Endodermal cell (in vitro differentiated cells): ENCODE measurements at regions not wholly inside any gene's neighbourhood (a gene's known extent, or its start where the extent isn't known, plus 50 kb on each side); places are given as distances from the start of the nearest gene placed in this dataset.
"Not testable (repeated sequence)": the region's sequence is repeated elsewhere in the genome, so short reads cannot be mapped to it uniquely, and the experiment has no call there.

ENCODE experiments used
- DNase-seq: peaks from one replicate; pipeline ENCODE4 v3.0.0-alpha.2; 2017
- H3K27ac ChIP-seq: 2 replicates; pipeline ENCODE4 v1.5.1; 2013; ENCODE audit warnings: mild to moderate bottlenecking, low read depth, low read length, moderate library complexity
- H3K27me3 ChIP-seq: 2 replicates; pipeline ENCODE4 v1.6.1; 2013; ENCODE audit warnings: mild to moderate bottlenecking, low read length, moderate library complexity; ENCODE audit not compliant: insufficient read depth, control insufficient read depth, poor library complexity, severe bottlenecking
- H3K36me3 ChIP-seq: 2 replicates; pipeline ENCODE4 v1.7.0; 2013; ENCODE audit warnings: mild to moderate bottlenecking, low read length, moderate library complexity; ENCODE audit not compliant: control insufficient read depth, insufficient read depth
- H3K4me1 ChIP-seq: one replicate; pipeline ENCODE4 v1.7.0; 2013; ENCODE audit warnings: low read length; ENCODE audit not compliant: control insufficient read depth, insufficient read depth
- H3K4me3 ChIP-seq: 2 replicates; pipeline ENCODE4 v1.5.1; 2013; ENCODE audit warnings: mild to moderate bottlenecking, low read length, moderate library complexity
- H3K9ac ChIP-seq: 2 replicates; pipeline ENCODE4 v1.6.1; 2013; ENCODE audit warnings: mild to moderate bottlenecking, low read length, moderate library complexity; ENCODE audit not compliant: poor library complexity, severe bottlenecking; ENCODE audit errors: extremely low read depth
- H3K9me3 ChIP-seq: 2 replicates; pipeline ENCODE4 v1.6.1; 2013; ENCODE audit warnings: mild to moderate bottlenecking, low read length, moderate library complexity; ENCODE audit not compliant: control insufficient read depth
- H3K27ac Mint-ChIP-seq: 2 replicates; pipeline ENCODE4 v1.8.0; 2020; ENCODE audit warnings: mixed read lengths
- H3K27me3 Mint-ChIP-seq: 2 replicates; pipeline ENCODE4 v1.8.0; 2021; ENCODE audit warnings: mild to moderate bottlenecking, mixed read lengths; ENCODE audit not compliant: insufficient read depth
- H3K36me3 Mint-ChIP-seq: 2 replicates; pipeline ENCODE4 v1.8.0; 2020; ENCODE audit warnings: low read depth, mixed read lengths
- H3K4me1 Mint-ChIP-seq: 2 replicates; pipeline ENCODE4 v1.8.0; 2020; ENCODE audit warnings: mixed read lengths
- H3K4me3 Mint-ChIP-seq: 2 replicates; pipeline ENCODE4 v1.8.0; 2020; ENCODE audit warnings: mild to moderate bottlenecking, moderate library complexity, mixed read lengths
- H3K9me3 Mint-ChIP-seq: 2 replicates; pipeline ENCODE4 v1.8.0; 2020; ENCODE audit warnings: mild to moderate bottlenecking, mixed read lengths
- CTCF ChIP-seq: fragments of 200-600 bp; sonication (generic); conservative IDR thresholded peaks from 2 replicates; pipeline ENCODE4 v1.5.0; 2021; ENCODE audit warnings: antibody characterized with exemption, mild to moderate bottlenecking
- WGBS, 2 experiments: methylation state at CpG; one replicate each; pipeline versions ENCODE4 v1.1.5 to v1.1.7; 2013; ENCODE audit warnings: missing lambda C conversion rate in 2 of 2, mixed read lengths in 1 of 2; ENCODE audit not compliant: insufficient coverage in 1 of 2, insufficient read length in 1 of 2; 5-methylcytosine and 5-hydroxymethylcytosine counted together

- Mint-ChIP-seq H3K27ac (no peak overlapping the region), H3K36me3 (no peaks in the 10 kb centered on the region), H3K4me3 (no peak overlapping the region), H3K9me3 (no peaks in the 10 kb centered on the region), H3K27me3 (peaks cover 4% of the 10 kb centered on the region), H3K4me1 (peaks cover 9% of the 10 kb centered on the region)
- 94 to 100% methylated on average over 2 of the region's 2 CpGs for WGBS, 2 experiments
- H3K4me3 ChIP-seq, result no peak overlapping the region
- no peak for TF ChIP-seq CTCF
- H3K27me3 ChIP-seq, result peaks cover 10% of the 10 kb centered on the region
- no peaks in the 10 kb centered on the region for H3K4me1 ChIP-seq
- no peak overlapping the region for H3K9ac ChIP-seq
- DNase-seq, result no peak
- H3K27ac ChIP-seq, result no peak overlapping the region
- no peaks in the 10 kb centered on the region for H3K9me3 ChIP-seq
- no peaks in the 10 kb centered on the region for H3K36me3 ChIP-seq
Observed at GRCh38 chr4:159780196-159780922, 677.5 kb downstream of the RAPGEF2 start.

- Mint-ChIP-seq H3K27me3 (no peaks in the 10 kb centered on the region), H3K27ac (no peak overlapping the region), H3K36me3 (no peaks in the 10 kb centered on the region), H3K9me3 (peaks cover 16% of the 10 kb centered on the region), H3K4me3 (no peak overlapping the region), H3K4me1 (no peaks in the 10 kb centered on the region)
- Histone ChIP-seq H3K27me3 (no peaks in the 10 kb centered on the region), H3K4me1 (no peaks in the 10 kb centered on the region), H3K9me3 (no peaks in the 10 kb centered on the region), H3K27ac (no peak overlapping the region), H3K9ac (no peak overlapping the region), H3K4me3 (no peak overlapping the region), H3K36me3 (no peaks in the 10 kb centered on the region)
- no peak for DNase-seq
- TF ChIP-seq CTCF, result no peak
- 100% methylated on average over 2 of the region's 2 CpGs; no CpG with 5 or more reads in 1 of the 2 experiments for WGBS, 2 experiments
Observed at GRCh38 chr4:159787901-159788300, 685.0 kb downstream of the RAPGEF2 start.

GRCh38 chr4:159791334-159791733 is 688.5 kb downstream of the RAPGEF2 start:
- H3K27ac Mint-ChIP-seq, result no peak overlapping the region
- no peaks in the 10 kb centered on the region for H3K4me1 Mint-ChIP-seq
- no peaks in the 10 kb centered on the region for H3K36me3 Mint-ChIP-seq
- Histone ChIP-seq H3K27me3 (no peaks in the 10 kb centered on the region), H3K9ac (no peak overlapping the region), H3K9me3 (no peaks in the 10 kb centered on the region), H3K27ac (no peak overlapping the region), H3K4me3 (no peak overlapping the region), H3K4me1 (no peaks in the 10 kb centered on the region), H3K36me3 (no peaks in the 10 kb centered on the region)
- no peak for TF ChIP-seq CTCF
- 65 to 94% methylated on average over 2 to 3 of the region's 3 CpGs for WGBS, 2 experiments
- no peaks in the 10 kb centered on the region for H3K27me3 Mint-ChIP-seq
- DNase-seq, result no peak
- H3K4me3 Mint-ChIP-seq, result no peak overlapping the region
- H3K9me3 Mint-ChIP-seq, result peaks cover 11% of the 10 kb centered on the region

- H3K4me3 ChIP-seq, H3K27ac Mint-ChIP-seq, H3K27me3 ChIP-seq, H3K4me1 Mint-ChIP-seq, H3K4me3 Mint-ChIP-seq, H3K36me3 ChIP-seq, H3K4me1 ChIP-seq, H3K36me3 Mint-ChIP-seq, H3K27me3 Mint-ChIP-seq, H3K9me3 ChIP-seq, H3K27ac ChIP-seq, H3K9ac ChIP-seq, DNase-seq: not testable (repeated sequence)
- H3K9me3 Mint-ChIP-seq, result peaks cover 12% of the 10 kb centered on the region
- 92% methylated on average over 12 of the region's 12 CpGs; no CpG with 5 or more reads in 1 of the 2 experiments for WGBS, 2 experiments
Observed at GRCh38 chr4:159804592-159804991, 701.7 kb downstream of the RAPGEF2 start.
